SH-SY5Y (cell line): ENCODE measurements at regions not wholly inside any gene's neighbourhood (a gene's known extent, or its start where the extent isn't known, plus 50 kb on each side); places are given as distances from the start of the nearest gene placed in this dataset.

Source experiments
- GATA2 ChIP-seq: IDR thresholded peaks from 2 replicates; pipeline ENCODE4 v1.6.1; 2011; ENCODE audit warnings: mild to moderate bottlenecking, low read depth, low read length
- GATA3 ChIP-seq: IDR thresholded peaks from 2 replicates; pipeline ENCODE4 v1.6.1; 2011; ENCODE audit warnings: low read depth, mild to moderate bottlenecking, low read length, moderate library complexity

DNA sequence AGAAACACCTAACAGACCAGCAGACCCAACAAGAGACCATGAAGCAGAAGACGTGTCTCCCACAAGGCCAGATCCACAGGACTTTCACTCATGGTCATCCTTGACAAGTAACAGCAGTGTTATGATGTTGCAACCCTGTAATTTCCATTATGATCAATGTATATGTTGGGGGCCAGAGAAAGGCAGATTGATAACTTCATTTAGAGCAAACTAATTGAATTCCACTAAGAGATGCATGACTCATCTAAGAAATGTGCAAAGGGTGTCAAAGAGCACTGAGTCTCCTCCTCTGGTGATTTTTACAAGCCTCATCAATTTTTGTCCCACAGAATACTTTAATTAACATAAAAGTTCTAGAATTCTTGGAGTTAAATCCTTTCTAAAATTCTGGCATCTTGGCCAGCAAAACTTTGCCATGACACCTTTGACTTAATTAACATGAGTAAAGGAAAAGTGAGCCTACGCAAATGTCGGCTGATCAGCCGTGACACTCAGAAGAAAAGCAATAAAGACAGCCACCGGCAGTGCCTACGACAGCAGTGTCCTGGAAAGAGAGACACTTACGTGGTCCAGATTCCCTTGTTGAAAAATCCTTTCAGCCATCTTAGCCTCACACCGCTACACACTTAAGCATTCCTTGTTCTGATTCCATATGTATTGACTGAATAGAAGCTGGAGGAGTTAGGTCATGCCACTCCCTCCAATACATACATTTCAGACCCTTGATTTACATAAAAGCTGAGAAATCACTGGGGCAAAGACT, 370.2 kb upstream of the CCDC196 start:
- TF ChIP-seq GATA3: no peak
- no peak for TF ChIP-seq GATA2

DNA sequence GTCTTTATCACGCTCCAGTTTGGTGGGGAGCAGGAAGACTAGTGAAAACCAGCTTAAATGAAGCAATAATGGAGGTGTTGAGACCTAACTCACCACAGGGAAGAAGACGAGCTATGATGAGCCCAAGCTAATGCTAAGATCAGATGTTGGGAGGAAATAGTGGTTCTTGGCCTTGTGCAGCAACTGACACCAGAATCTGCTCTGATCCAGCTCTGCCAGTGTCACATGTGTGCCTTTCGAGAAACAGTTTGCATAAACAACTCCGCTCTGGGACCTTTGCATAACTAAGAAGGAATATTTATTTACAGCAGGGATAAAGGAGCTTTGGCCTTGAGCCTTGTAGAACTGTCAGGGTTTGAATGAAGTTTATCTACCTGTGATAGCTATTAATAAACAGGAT, 369.4 kb upstream of the CCDC196 start:
- TF ChIP-seq GATA2 (no peak), GATA3 (no peak)

DNA sequence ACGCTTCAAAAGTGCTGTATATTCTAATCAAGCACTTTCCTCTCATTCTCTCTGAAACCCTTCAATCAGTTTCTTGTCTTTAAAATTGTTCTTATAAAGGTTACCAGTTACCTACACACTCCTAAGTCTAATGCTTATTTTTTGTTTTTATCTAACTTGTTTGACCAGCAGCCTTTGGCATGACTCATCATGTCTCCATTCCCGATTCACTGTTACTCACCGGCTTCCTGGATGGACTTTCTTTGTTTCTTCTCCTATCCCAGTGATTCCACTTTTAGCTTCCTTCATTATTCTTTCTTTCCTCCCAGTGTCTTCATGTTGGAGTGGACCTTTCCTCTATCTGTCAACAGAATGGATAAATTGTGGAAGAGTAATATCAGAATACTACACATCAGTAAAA, 368.6 kb upstream of the CCDC196 start:
- TF ChIP-seq GATA3 (no peak), GATA2 (no peak)

DNA sequence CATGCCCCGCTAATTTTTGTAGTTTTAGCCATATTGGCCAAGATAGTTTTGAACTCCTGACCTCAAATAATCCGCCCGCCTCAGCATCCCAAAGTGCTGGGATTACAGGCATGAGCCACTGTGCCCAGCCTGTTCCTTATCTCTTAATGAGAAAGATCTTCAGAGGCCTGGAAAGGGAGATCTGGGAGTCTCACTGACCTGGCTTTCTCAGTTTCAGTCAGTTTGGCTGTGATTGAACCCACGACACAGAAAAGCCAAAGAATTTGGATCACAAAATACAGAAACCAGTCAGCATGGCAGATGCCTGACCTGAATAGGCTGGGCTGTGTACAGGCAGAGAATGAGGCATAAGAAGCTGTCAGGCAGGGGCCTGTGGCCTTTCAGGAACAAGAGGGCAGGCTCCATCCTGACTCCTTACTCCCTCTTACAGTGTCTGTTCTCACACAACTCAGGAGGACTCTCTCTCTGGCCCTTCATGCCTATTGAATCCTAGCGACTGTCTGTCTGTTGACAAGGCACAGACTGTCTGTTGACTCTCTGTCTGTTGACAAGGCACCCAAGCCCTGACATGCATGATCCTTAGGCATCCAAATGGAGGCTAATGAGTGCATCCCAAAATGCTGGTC, 366.5 kb upstream of the CCDC196 start:
- TF ChIP-seq GATA2: no peak

DNA sequence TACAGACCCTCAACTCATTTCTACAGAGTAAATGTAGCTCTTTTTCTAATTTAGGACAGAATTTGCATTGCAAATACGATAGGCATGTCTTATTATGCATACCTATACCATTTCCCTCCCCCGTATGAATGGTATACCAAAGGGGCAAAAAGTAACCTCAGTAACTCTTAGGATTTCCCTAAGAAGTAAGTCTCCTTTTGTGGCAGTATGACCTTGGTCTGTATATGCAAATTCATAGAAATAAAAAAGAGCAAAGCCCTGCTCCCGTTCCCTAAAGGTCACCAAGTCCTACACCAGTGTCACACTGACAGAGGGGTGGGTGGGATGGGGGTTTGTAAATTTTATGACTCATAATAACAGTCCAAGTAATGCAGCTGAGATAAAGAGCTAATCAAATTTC, 365.8 kb upstream of the CCDC196 start:
- TF ChIP-seq GATA3 (no peak), GATA2 (no peak)

DNA sequence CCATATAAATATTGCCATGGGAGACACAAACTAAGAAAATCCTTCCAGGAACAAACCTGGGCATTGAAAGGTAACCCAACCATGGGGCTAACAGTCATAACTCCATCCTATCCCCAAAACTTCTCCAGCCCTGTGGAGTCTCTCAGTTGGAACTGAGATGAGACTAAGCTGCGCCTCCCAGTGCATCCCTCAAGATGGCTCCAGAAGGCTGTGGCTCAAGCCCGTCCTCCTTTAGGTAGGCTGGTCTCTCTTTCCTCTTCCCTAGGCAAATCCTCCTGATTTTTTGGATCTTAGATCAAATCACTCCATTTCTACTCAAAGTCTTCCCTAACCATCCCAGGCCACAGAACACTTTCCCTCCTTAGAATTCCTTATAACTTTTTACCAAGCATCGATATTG, 364.3 kb upstream of the CCDC196 start:
- TF ChIP-seq GATA2 (no peak), GATA3 (no peak)

DNA sequence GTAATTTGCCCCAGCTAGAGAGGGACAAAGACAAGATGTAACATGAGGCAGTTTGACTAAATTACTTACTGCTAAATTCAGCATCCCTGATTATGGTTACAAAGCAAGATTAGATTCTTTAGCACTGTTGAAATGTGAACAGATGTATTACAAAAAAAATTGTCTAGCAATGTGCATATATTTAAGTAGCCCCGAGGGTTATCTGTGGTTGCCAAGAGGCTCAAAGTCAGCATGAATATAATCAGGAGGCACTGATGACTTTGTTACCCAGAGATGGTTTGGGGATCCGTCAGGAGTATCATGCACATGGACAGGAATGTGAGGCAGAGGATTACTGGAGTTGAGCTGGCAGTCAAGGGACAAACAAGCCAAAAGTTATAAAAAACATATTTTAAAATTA, 356.9 kb upstream of the CCDC196 start:
- no peak for TF ChIP-seq GATA2
- no peak for TF ChIP-seq GATA3

DNA sequence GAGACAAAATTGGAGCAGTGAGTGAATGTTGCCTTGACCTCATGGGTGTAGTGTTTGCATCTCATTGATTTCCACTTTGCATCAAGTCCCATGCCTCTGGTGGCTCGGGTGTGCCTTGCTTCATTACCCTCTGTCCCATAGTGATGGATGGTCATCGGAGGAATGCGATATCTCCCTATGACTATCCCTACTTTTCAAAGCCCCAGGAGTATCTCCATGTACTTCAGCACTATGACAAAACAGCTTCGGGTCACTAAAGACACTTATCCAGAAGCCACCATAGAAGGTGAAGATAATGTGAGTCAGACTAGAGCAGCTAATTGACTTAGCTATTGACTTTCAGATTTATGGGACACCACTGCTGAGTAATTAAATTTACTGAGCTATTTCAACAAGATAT, 355.1 kb upstream of the CCDC196 start:
- TF ChIP-seq GATA2: no peak
- TF ChIP-seq GATA3: no peak

DNA sequence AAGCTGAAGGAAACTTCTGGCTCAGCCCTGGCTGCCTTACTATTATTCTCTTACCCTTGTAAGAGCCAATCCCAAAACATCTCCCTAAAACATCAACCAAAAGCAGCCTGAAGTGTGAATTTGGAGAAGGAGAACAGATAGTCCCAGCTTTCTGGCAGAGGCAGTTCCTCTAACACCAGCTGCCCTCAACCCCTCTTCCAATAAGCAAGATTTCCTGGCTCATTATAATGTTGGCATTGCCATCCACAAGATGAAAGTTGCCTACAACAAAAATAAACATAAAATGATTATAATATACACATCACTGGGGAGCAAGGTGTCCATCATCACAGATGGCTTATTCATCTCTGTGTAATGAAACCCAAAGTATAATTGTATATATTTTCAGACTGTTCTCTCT, 352.5 kb upstream of the CCDC196 start:
- TF ChIP-seq GATA2 (no peak), GATA3 (no peak)

DNA sequence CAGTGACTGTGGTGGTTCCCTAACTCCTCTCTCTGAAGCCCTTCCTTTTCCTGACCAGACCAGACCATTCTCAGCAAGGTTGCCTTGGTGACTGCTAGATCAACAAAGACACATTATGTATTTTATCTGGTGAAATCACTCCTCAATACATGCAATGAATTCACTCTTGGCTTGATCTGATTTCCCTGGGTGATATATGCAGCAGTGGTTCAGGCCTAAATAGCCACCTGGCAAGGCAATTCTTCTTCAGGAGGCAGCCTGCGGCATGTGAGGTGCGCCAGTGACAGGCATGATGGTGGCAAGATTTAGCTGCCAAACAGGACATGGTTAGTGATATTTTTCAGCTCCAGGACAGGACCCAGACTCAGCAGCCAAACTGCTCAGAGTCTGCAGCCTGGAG, 350.3 kb upstream of the CCDC196 start:
- TF ChIP-seq GATA3: no peak
- peak; percentile 14; the same call in 1 of the 2 replicates for TF ChIP-seq GATA2

DNA sequence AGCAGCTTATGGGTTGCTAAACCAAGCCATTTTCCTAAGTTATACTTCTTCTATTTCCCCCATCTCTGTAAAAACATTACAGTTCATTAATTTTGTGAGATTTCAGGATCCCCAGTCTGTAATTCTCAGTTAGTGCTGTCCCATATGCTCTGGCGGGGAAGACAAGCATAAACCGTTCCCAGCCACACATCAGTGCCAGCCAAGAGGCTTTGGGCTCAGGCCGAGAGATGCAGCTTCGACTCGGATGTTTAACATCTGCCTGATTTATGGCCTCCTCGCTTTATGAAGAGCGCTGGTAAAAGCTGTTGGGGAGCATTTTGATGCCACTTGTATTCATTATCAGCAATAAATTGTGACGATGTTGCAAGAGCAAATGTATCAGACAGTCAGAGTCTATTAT, 349.1 kb upstream of the CCDC196 start:
- TF ChIP-seq GATA2 (no peak), GATA3 (no peak)

DNA sequence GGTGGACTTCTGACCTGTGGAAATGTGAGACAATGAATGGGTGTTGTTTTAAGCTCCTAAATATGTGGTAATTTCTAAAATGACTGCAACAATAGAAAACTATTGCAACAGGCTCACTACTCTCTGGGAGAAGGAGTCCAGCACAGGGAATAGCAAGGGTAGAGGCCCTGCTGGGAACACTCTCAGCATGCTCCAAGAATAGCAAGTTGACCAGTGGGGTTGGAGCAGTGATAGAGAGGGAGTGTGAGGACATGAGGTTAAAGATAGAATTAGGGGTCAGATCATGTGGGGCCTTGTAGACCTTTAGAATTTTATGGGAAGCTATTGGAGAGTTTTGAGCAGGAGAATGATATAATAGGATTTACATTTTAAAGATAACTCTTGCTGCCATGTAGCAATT, 346.7 kb upstream of the CCDC196 start:
- TF ChIP-seq GATA2: no peak
- TF ChIP-seq GATA3: no peak

DNA sequence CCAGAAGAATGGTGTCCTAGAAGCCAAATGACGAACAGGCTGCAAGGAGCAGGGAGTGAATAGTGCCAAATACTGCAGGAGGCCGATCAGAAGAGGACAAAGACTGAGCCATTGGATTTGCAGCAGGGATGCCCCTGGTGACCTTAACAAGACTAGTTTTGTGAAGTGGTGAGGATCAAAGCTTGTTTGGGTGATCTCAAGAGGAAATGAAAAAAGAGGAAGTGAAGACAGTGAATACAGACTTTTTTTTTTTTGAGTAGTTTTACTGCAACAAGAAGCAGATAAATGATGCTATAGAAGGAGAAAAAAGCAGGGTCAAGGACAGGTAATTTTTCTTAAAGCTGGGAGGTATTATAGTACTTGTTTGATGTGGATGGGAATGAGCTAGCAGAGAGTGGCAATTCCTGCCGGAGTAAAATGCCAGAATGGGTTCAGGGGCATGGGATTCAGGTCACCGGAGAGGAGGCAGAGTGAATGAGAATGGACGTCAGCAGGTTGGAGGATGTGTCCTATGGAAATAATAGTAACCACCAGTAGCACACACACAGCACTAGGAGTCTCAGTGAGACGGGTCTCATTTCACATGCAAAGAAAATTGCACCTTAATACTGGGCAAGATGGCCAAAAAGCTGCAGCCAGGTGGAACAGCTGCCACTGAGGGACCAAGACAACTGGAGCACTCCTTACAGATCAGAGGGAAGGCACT, 345.8 kb upstream of the CCDC196 start:
- TF ChIP-seq GATA3 (no peak), GATA2 (no peak)

DNA sequence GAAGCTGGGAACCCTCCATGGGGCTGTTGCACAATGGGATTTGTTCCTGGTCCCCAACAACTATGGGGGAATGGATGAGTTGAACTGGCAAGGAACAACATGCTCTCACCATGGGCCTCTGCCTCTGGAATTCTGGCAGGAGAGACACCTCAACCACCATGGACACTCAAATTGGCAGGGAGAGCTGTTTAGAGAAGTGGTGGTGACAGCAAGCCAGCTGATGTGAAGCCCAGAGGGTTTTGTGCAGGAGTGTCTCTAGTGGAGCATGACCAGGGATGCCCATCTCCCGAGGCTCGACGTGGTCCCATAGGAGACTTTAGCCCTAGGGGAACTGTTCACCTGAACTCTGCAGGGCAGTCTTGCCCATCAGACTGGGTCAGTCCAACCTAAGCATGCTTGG, 345.2 kb upstream of the CCDC196 start:
- TF ChIP-seq GATA3 (no peak), GATA2 (no peak)

DNA sequence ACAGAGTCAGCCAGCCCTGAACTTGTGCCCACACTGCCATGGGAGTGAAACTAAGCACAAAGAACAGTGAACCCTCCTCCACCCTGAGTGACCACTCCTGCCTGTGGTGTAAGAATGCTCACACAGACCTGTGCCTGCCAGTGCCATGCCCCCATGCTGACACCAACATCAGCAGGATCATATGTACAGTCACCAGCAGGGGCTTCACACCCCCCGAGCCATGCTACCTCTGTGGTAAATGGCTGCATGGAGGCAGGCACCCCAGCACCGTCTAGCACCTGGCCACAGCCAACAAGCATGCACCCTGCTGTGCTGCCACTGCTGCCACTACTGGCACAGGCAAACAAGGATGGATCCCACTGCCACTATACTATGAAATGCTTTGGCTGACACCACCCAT, 344.4 kb upstream of the CCDC196 start:
- TF ChIP-seq GATA3 (no peak), GATA2 (no peak)
